Small intestine (tissue), 7 donors: ENCODE measurements at regions not wholly inside any gene's neighbourhood (a gene's known extent, or its start where the extent isn't known, plus 50 kb on each side); places are given as distances from the start of the nearest gene placed in this dataset.

Source experiments
- DNase-seq, 2 donors: peaks; one replicate each; pipeline versions ENCODE4 v3.0.0 to v3.0.0-alpha.2; 2013
- FAIRE-seq: peaks from 2 replicates; lab custom pipeline; 2012; peaks lifted over from hg19 to GRCh38; lab: Jason Lieb, UNC
- H3K27ac ChIP-seq, 3 donors: one replicate each; pipeline ENCODE4 v1.5.1; 2013; ENCODE audit warnings: low read length in 2 of 3, mild to moderate bottlenecking in 2 of 3, control low read depth in 1 of 3, inconsistent platforms in 1 of 3, low read depth in 1 of 3, moderate library complexity in 1 of 3
- H3K27me3 ChIP-seq, 3 donors: one replicate each; pipeline ENCODE4 v1.6.1; 2013; ENCODE audit warnings: low read length in 3 of 3, inconsistent platforms in 1 of 3; ENCODE audit not compliant: control insufficient read depth in 3 of 3, insufficient read depth in 3 of 3
- H3K36me3 ChIP-seq, 3 donors: one replicate each; pipeline ENCODE4 v1.6.1; 2013; ENCODE audit warnings: low read length in 3 of 3, inconsistent platforms in 1 of 3, low read depth in 1 of 3, mild to moderate bottlenecking in 1 of 3, moderate library complexity in 1 of 3; ENCODE audit not compliant: control insufficient read depth in 3 of 3, insufficient read depth in 2 of 3
- H3K4me1 ChIP-seq, 3 donors: one replicate each; pipeline ENCODE4 v1.6.1; 2013; ENCODE audit warnings: low read length in 2 of 3, inconsistent platforms in 1 of 3, low read depth in 1 of 3, mild to moderate bottlenecking in 1 of 3, moderate library complexity in 1 of 3; ENCODE audit not compliant: control insufficient read depth in 3 of 3, insufficient read depth in 2 of 3
- H3K4me3 ChIP-seq, 3 donors: one replicate each; pipeline ENCODE4 v1.5.1; 2013; ENCODE audit warnings: low read length in 3 of 3, control low read depth in 1 of 3, inconsistent platforms in 1 of 3, low read depth in 1 of 3, mild to moderate bottlenecking in 1 of 3, moderate library complexity in 1 of 3
- H3K9me3 ChIP-seq, 2 donors: one replicate each; pipeline ENCODE4 v1.6.1; 2013; ENCODE audit warnings: low read depth in 1 of 2, low read length in 1 of 2; ENCODE audit not compliant: control insufficient read depth in 2 of 2, insufficient read depth in 1 of 2
- WGBS, 3 donors: extraction: QIAGEN DNeasy Blood & Tissue Kit; methylation state at CpG; one replicate each; pipeline ENCODE4 v1.1.7; 2013; 5-methylcytosine and 5-hydroxymethylcytosine counted together
- donor health status: healthy with polysubstance abuse.
- donor health status: control.
- donor health status: control.
- donor health status: Bipolar disorder and iron deficiency.
- donor health status: healthy.

DNA sequence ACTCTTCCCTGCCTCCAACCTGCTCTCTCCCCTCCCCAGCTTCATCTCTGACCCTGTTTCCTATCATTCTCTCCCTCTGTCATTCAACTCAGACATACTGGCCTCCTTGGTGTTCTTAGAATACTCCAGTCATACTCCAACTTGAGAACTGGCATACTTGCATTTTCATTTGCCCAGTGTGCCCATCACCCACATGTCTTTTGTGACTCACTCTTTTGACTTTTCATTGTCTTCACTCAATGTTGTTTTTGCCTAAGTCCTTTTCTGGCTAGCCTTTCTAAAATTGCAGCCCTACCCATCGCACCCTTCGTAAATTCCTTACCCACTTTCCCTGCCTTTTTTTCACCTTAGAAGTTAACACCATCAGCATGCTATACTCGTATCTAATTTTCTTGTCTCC lies 77.0 kb upstream of the CD2AP start:
- Histone ChIP-seq H3K4me3 (no peak overlapping the region), H3K27ac (no peak overlapping the region), H3K4me1 (peaks cover 0 to 26% (median 4%) of the 10 kb centered on the region in 3 donors), H3K27me3 (no peaks in the 10 kb centered on the region), H3K36me3 (no peaks in the 10 kb centered on the region), H3K9me3 (no peaks in the 10 kb centered on the region)
- 91 to 93% (median 91%) methylated on average over 3 of the region's 3 CpGs for WGBS, 3 donors
- FAIRE-seq (no peak), DNase-seq (no peak)

DNA sequence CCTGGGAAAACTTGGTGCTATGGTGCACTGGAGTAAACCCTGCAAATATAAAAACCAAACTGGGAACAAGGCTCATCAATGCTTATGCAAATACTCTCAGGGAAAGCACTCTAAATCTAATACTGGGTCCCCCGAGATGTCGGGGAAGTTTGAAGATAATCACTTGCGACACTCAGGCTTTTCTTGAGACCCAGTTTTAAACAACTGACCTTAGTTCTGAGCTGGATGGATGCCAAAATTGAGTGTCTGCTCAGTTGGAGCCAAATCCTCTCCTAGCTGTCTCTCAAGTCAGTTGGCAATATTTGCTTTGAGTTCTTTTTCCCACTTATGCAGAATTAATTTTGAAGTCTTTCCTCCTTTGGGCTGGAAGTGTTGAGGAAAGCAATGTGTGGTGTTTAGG lies 75.5 kb upstream of the CD2AP start:
- no peak for DNase-seq
- no peak overlapping the region for H3K27ac ChIP-seq
- no peaks in the 10 kb centered on the region for H3K36me3 ChIP-seq
- H3K27me3 ChIP-seq, result no peaks in the 10 kb centered on the region
- 58 to 89% (median 78%) methylated on average over 3 of the region's 3 CpGs for WGBS, 3 donors
- no peak for FAIRE-seq
- H3K4me1 ChIP-seq, result peaks cover 3 to 39% (median 12%) of the 10 kb centered on the region in 3 donors
- no peaks in the 10 kb centered on the region for H3K9me3 ChIP-seq
- H3K4me3 ChIP-seq, result no peak overlapping the region

DNA sequence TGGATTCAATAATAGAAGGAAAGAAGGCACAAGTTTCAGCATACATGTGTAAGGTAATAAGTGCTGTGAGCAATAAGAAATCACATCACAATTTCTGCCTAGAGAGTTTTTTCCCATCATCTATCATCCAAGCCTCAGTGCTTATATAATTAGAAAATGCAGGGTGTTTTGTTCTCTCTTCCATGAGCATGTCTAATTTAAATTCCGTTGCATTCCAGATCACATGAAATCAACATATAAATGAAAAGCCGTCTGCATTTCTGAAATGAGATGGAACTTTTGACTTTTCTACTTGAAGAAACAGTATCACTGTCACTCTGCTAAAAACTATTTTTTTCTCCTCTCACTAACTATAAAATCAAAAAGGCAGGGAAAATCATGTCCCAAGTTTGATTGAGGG lies 74.5 kb upstream of the CD2AP start:
- no peak for FAIRE-seq
- no peaks in the 10 kb centered on the region for H3K36me3 ChIP-seq
- H3K27me3 ChIP-seq, result no peaks in the 10 kb centered on the region
- H3K27ac ChIP-seq, result peak overlapping the region in 1 of 3 donors; percentile 74
- WGBS, 3 donors, result 83 to 93% (median 87%) methylated on average over 2 of the region's 2 CpGs
- H3K4me1 ChIP-seq, result peaks cover 3 to 48% (median 13%) of the 10 kb centered on the region in 3 donors
- no peak overlapping the region for H3K4me3 ChIP-seq
- no peaks in the 10 kb centered on the region for H3K9me3 ChIP-seq
- DNase-seq, result no peak

DNA sequence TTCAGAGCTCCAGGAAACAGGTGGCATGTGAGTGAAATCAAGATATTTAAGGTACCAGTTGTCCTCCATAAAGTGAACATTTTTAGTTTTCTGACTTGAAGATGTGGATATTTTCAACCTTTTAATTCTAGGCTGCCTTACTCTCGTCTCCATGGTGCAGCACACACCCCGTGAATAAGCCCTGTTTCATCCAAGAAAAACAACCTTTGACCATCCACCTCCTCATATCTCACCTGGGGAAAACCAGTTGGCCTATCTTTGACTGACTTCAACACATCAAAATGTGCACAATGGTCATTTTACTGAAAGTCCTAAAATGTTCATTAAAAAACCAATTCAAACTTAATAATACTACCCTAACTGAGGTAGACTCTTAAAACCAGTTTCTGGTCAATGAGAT lies 73.8 kb upstream of the CD2AP start:
- H3K4me1 ChIP-seq, result peaks cover 3 to 49% (median 13%) of the 10 kb centered on the region in 3 donors

DNA sequence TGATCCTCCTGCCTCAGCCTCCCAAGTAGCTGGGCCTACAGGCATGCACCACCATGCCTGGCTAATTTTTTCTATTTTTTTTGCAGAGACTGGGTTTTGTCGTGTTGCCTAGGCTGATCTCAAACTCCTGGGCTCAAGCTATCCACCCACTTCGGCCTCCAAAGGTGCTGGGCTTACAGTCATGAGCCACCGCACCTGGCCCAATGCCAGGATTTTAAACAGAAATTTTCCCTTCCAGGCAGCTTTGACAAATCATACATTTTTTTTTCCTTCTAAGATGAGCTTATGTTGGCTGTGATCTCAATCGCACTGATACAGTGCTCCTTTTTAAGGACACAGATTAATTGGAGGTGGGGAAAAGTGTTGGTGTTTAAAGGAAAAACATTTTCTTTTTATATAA lies 73.2 kb upstream of the CD2AP start:
- no peak overlapping the region for H3K4me3 ChIP-seq
- H3K4me1 ChIP-seq, result peaks cover 3 to 49% (median 13%) of the 10 kb centered on the region in 3 donors
- H3K27me3 ChIP-seq, result no peaks in the 10 kb centered on the region
- H3K27ac ChIP-seq, result peak overlapping the region in 1 of 3 donors; percentile 74
- no peaks in the 10 kb centered on the region for H3K9me3 ChIP-seq
- FAIRE-seq, result no peak
- 76 to 90% (median 83%) methylated on average over 4 of the region's 4 CpGs for WGBS, 3 donors
- H3K36me3 ChIP-seq, result no peaks in the 10 kb centered on the region
- DNase-seq, result no peak

More for the DNA sequence above, 73.8 kb upstream of the CD2AP start:
- no peak overlapping the region for H3K4me3 ChIP-seq
- H3K9me3 ChIP-seq, result no peaks in the 10 kb centered on the region
- no peaks in the 10 kb centered on the region for H3K36me3 ChIP-seq
- peak overlapping the region in 2 of 3 donors; percentile 11 to 74 for H3K27ac ChIP-seq
- WGBS, 3 donors, result 15 to 55% (median 34%) methylated on average over 2 of the region's 2 CpGs
- DNase-seq (peak; percentile 85 to 87), FAIRE-seq (no peak)
- no peaks in the 10 kb centered on the region for H3K27me3 ChIP-seq

DNA sequence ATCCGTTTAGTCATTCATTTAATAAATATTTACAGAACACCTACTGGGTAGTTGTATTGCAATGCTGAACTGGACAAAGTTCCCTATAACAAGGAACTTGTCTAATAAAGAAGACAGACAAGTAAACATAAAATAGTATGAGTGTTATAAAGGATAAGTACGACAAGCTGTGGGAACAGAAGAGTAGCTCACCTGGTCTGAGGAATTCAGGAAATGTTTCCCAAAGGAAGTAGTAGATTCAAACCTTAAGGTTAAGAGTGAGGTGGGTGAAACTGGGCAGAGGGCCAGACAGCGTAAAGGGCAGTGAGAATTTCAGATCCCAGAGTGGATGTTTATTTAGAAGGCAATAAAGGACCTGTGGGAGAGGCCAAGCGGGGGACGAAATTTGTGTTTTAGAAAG lies 72.3 kb upstream of the CD2AP start:
- Histone ChIP-seq H3K27me3 (no peaks in the 10 kb centered on the region), H3K9me3 (no peaks in the 10 kb centered on the region), H3K4me3 (no peak overlapping the region), H3K4me1 (peaks cover 3 to 49% (median 13%) of the 10 kb centered on the region in 3 donors), H3K36me3 (no peaks in the 10 kb centered on the region), H3K27ac (peak overlapping the region; percentile 60 to 74 (median 62))
- DNase-seq, result peak; percentile 63 to 73
- FAIRE-seq, result no peak
- 18 to 48% (median 29%) methylated on average over 5 of the region's 5 CpGs for WGBS, 3 donors

DNA sequence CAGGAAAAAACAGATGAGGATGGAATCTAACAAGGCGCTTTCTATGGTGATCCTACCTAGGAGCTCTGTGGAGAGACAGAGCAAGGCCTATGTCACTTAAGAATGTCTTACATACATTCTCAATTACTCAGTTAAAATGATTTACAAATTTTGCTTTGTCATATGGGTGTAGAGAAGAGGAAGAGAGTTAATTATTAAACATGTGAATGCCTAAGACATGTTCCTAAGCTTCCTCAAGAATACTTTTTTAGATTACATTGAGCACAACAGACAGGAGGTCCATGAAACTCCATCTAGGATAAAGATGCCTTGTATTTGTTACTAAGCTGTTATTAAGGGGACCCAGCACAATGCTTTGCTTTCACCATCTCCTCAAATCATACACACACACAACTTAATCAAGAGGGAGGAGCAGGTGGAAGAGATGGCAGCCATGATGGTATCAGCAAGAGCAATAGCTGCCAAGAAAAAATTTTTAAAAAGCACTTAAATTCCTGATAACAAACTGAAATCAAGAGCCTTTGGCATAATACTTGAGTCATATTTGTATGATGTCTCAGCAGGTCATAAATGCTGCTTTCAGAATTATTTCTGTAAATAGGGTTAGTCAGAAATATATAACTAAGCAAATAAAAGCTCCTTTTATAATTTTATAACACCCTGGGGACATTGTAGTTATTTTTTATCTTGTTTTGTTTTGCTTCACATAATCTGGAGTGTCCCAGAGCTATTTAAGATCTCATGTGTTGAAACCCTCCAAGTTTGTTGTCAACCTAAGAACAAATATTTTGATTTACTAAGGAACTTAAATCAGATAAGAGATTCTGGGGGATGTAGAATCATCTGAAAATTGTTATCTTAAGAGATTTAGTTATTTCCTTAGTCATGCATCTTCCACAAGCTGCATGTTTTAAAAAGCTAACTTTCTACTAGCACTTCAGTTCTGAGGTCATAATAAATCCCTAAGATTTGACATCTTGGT lies 70.0 kb upstream of the CD2AP start:
- 90 to 95% (median 94%) methylated on average over 1 of the region's 1 CpG for WGBS, 3 donors
- FAIRE-seq (no peak), DNase-seq (peak; percentile 46 to 56)

DNA sequence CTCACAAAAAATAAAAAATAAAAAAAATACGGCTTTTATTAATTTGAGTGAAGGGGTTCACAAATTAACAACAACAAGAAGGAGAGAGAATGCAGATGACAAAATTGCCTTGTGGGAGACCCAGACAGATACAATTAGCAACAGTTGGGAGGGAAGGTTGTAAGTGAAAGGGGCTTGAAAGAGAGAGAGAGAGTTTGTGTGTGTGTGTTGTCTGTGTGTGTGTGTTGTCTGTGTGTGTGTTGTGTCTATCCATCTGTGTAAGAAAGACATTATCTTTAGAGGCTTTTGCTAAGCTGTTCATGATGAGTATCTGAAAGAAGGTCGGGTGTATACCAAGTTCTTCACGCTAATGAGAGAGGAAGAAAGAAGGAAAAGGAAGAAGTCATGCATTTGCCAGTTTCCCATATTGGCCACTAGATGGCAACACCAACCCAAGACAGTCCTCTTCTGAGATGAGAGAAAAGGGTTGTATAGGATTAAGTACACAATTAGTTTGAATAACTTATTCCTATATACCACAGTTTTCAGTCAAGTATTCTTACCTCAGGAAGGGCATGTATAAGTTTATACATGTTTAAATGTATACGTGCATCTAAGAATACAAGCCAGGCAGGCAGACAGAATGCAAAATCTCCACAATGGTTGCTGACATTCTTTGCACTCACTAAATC lies 63.7 kb upstream of the CD2AP start:
- WGBS, 3 donors, result 14 to 18% (median 15%) methylated on average over 4 of the region's 4 CpGs
- Histone ChIP-seq H3K36me3 (no peaks in the 10 kb centered on the region), H3K27me3 (no peaks in the 10 kb centered on the region), H3K4me1 (no peaks in the 10 kb centered on the region), H3K4me3 (peak overlapping the region in 2 of 3 donors; percentile 35 to 53), H3K27ac (peak overlapping the region in 1 of 3 donors; percentile 78), H3K9me3 (no peaks in the 10 kb centered on the region)
- peak; percentile 82 to 87 for DNase-seq
- FAIRE-seq, result peak; percentile 61

More for the DNA sequence above, 70.0 kb upstream of the CD2AP start:
- no peak overlapping the region for H3K4me3 ChIP-seq
- no peaks in the 10 kb centered on the region for H3K9me3 ChIP-seq
- H3K27ac ChIP-seq, result peak overlapping the region in 2 of 3 donors; percentile 22 to 73
- peaks cover 3 to 42% (median 13%) of the 10 kb centered on the region in 3 donors for H3K4me1 ChIP-seq
- no peaks in the 10 kb centered on the region for H3K36me3 ChIP-seq
- H3K27me3 ChIP-seq, result no peaks in the 10 kb centered on the region
